MV-4-11 (cell line): ENCODE measurements at regions not wholly inside any gene's neighbourhood (a gene's known extent, or its start where the extent isn't known, plus 50 kb on each side); places are given as distances from the start of the nearest gene placed in this dataset.

Experiments used
- DNase-seq: peaks from one replicate; lab custom pipeline; 2025; lab: John Stamatoyannopoulos, UW

- no peak for DNase-seq
These were observed 209.2 kb downstream of the ADAM29 start for GRCh38 chr4:175127314-175127713.

- no peak for DNase-seq
These were observed 211.6 kb downstream of the ADAM29 start for GRCh38 chr4:175129797-175130196.

- DNase-seq, result no peak
These were observed 221.0 kb downstream of the ADAM29 start for GRCh38 chr4:175139205-175139604.

GRCh38 chr4:175143116-175143515 lies 225.0 kb downstream of the ADAM29 start:
- DNase-seq, result no peak

GRCh38 chr4:175146799-175147198 lies 228.6 kb downstream of the ADAM29 start:
- DNase-seq, result no peak

- no peak for DNase-seq
These were observed 229.1 kb downstream of the ADAM29 start for GRCh38 chr4:175147233-175147632.

- DNase-seq, result no peak
These were observed 247.9 kb downstream of the ADAM29 start for GRCh38 chr4:175166020-175166419.

- DNase-seq, result no peak
These were observed 258.6 kb downstream of the ADAM29 start for GRCh38 chr4:175176710-175177109.

- DNase-seq, result no peak
These were observed 272.5 kb downstream of the ADAM29 start for GRCh38 chr4:175190654-175191053.

GRCh38 chr4:175198056-175198455 lies 279.9 kb downstream of the ADAM29 start:
- no peak for DNase-seq

GRCh38 chr4:175215208-175215607 lies 297.1 kb downstream of the ADAM29 start:
- DNase-seq, result no peak

- DNase-seq, result no peak
These were observed 297.5 kb downstream of the ADAM29 start for GRCh38 chr4:175215657-175216056.

- DNase-seq, result no peak
These were observed 311.0 kb downstream of the ADAM29 start for GRCh38 chr4:175229154-175229553.

- no peak for DNase-seq
These were observed 316.0 kb downstream of the ADAM29 start for GRCh38 chr4:175234162-175234561.

- DNase-seq, result no peak
These were observed 320.8 kb downstream of the ADAM29 start for GRCh38 chr4:175238827-175239517.

- no peak for DNase-seq
These were observed 328.8 kb downstream of the ADAM29 start for GRCh38 chr4:175246941-175247340.

- no peak for DNase-seq
These were observed 334.5 kb downstream of the ADAM29 start for GRCh38 chr4:175252642-175253041.

- DNase-seq, result no peak
These were observed 335.2 kb downstream of the ADAM29 start for GRCh38 chr4:175253184-175253902.

GRCh38 chr4:175263537-175263936 lies 345.4 kb downstream of the ADAM29 start:
- no peak for DNase-seq

- no peak for DNase-seq
These were observed 353.0 kb downstream of the ADAM29 start for GRCh38 chr4:175271010-175271630.

- no peak for DNase-seq
These were observed 356.0 kb downstream of the ADAM29 start for GRCh38 chr4:175273995-175274753.

- no peak for DNase-seq
These were observed 359.7 kb downstream of the ADAM29 start for GRCh38 chr4:175277816-175278215.
